ENCODE measurements at regions not wholly inside any gene's neighbourhood (a gene's known extent, or its start where the extent isn't known, plus 50 kb on each side); places are given as distances from the start of the nearest gene placed in this dataset.

- DNase-seq = no peak
Measured at GRCh38 chrX:10749113-10749512, 128.7 kb upstream of the MID1 start.

GRCh38 chrX:10750581-10750980, 130.2 kb upstream of the MID1 start:
- no peak for DNase-seq

GRCh38 chrX:10753116-10753515, 132.7 kb upstream of the MID1 start:
- DNase-seq = no peak

- DNase-seq = no peak
Measured at GRCh38 chrX:10754445-10754844, 134.1 kb upstream of the MID1 start.

GRCh38 chrX:10755439-10756334, 135.3 kb upstream of the MID1 start:
- no peak for DNase-seq

GRCh38 chrX:10756441-10756840, 136.1 kb upstream of the MID1 start:
- DNase-seq = no peak

GRCh38 chrX:10759141-10759799, 138.9 kb upstream of the MID1 start:
- DNase-seq = no peak

GRCh38 chrX:10761447-10761846, 141.1 kb upstream of the MID1 start:
- no peak for DNase-seq

GRCh38 chrX:10769195-10769594, 148.8 kb upstream of the MID1 start:
- DNase-seq = peak; percentile 1

- DNase-seq = no peak
Measured at GRCh38 chrX:10769696-10770619, 149.6 kb upstream of the MID1 start.

GRCh38 chrX:10773318-10773717, 152.9 kb upstream of the MID1 start:
- no peak for DNase-seq

- DNase-seq = no peak
Measured at GRCh38 chrX:10781847-10782530, 161.6 kb upstream of the MID1 start.

- no peak for DNase-seq
Measured at GRCh38 chrX:10783451-10783995, 163.1 kb upstream of the MID1 start.

GRCh38 chrX:10787264-10787663, 166.9 kb upstream of the MID1 start:
- DNase-seq = no peak

GRCh38 chrX:10794203-10794630, 173.8 kb upstream of the MID1 start:
- no peak for DNase-seq

GRCh38 chrX:10795721-10796120, 175.3 kb upstream of the MID1 start:
- DNase-seq = no peak

- DNase-seq = no peak
Measured at GRCh38 chrX:10797466-10797865, 177.1 kb upstream of the MID1 start.

- no peak for DNase-seq
Measured at GRCh38 chrX:10798041-10798440, 177.7 kb upstream of the MID1 start.

GRCh38 chrX:10800796-10801195, 180.4 kb upstream of the MID1 start:
- no peak for DNase-seq

- DNase-seq = no peak
Measured at GRCh38 chrX:10811111-10811510, 190.7 kb upstream of the MID1 start.

GRCh38 chrX:10813761-10814160, 193.4 kb upstream of the MID1 start:
- no peak for DNase-seq

GRCh38 chrX:10818651-10819050, 198.3 kb upstream of the MID1 start:
- DNase-seq = no peak

Measured in CD4-positive, alpha-beta T cell treated with Interleukin-21 for 1 hour (primary cell).